ENCODE measurements at regions not wholly inside any gene's neighbourhood (a gene's known extent, or its start where the extent isn't known, plus 50 kb on each side); places are given as distances from the start of the nearest gene placed in this dataset.

DNA sequence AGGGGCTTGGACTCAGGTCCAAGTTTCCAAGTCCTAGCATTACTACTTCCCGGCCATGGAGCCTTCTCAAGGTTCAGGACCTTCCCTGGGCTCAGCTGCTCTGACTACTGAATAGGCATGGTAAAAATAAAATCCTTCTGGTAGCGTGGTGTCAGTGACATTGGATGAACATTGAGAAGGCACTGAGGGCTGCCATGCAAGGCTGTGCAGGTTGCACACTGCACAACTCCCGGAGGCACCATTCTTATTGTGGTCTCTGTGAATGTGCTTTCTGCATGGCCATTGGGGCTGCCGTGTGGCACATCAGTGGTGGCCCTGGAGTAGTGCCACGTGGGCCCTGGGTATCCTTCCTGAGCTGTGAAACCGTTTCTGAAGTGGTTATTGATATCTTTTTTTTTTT, 250.2 kb upstream of the CIBAR2 start:
- TF ChIP-seq, protein P1, sequence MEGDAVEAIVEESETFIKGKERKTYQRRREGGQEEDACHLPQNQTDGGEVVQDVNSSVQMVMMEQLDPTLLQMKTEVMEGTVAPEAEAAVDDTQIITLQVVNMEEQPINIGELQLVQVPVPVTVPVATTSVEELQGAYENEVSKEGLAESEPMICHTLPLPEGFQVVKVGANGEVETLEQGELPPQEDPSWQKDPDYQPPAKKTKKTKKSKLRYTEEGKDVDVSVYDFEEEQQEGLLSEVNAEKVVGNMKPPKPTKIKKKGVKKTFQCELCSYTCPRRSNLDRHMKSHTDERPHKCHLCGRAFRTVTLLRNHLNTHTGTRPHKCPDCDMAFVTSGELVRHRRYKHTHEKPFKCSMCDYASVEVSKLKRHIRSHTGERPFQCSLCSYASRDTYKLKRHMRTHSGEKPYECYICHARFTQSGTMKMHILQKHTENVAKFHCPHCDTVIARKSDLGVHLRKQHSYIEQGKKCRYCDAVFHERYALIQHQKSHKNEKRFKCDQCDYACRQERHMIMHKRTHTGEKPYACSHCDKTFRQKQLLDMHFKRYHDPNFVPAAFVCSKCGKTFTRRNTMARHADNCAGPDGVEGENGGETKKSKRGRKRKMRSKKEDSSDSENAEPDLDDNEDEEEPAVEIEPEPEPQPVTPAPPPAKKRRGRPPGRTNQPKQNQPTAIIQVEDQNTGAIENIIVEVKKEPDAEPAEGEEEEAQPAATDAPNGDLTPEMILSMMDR (IDR thresholded peaks at IDR 0.05; ENCODE audit: insufficient read depth, low read depth, low read length) = no peak
- no peak for TF ChIP-seq EZH2 (IDR thresholded peaks at IDR 0.05; ENCODE audit: insufficient read depth, low read length)
